Kidney (tissue), 13 donors: ENCODE measurements at regions not wholly inside any gene's neighbourhood (a gene's known extent, or its start where the extent isn't known, plus 50 kb on each side); places are given as distances from the start of the nearest gene placed in this dataset.

ENCODE experiments used
- DNase-seq, 5 donors: peaks; one replicate each; pipeline ENCODE4 v3.0.0-alpha.2; 2013 to 2020
- FAIRE-seq: peaks from 2 replicates; lab custom pipeline; 2012; peaks lifted over from hg19 to GRCh38; lab: Jason Lieb, UNC
- H3K27ac ChIP-seq, 2 donors: one replicate each; pipeline ENCODE4 v1.7.0; 2013; ENCODE audit warnings: low read depth in 2 of 2, low read length in 2 of 2, inconsistent platforms in 1 of 2
- H3K27me3 ChIP-seq: one replicate; pipeline ENCODE4 v1.7.1; 2013; ENCODE audit warnings: low read length, inconsistent platforms; ENCODE audit not compliant: control insufficient read depth, insufficient read depth
- H3K36me3 ChIP-seq, 3 donors: one replicate each; pipeline versions ENCODE4 v1.7.0 to v1.7.1; 2013; ENCODE audit warnings: low read length in 3 of 3, control low read depth in 1 of 3, inconsistent platforms in 1 of 3; ENCODE audit not compliant: insufficient read depth in 3 of 3, control insufficient read depth in 2 of 3
- H3K4me1 ChIP-seq, 3 donors: one replicate each; pipeline versions ENCODE4 v1.7.0 to v1.7.1; 2013; ENCODE audit warnings: low read length in 3 of 3, inconsistent platforms in 1 of 3, low read depth in 1 of 3; ENCODE audit not compliant: control insufficient read depth in 2 of 3, insufficient read depth in 2 of 3
- H3K4me3 ChIP-seq, 3 donors: one replicate each; pipeline versions ENCODE4 v1.7.0 to v1.8.1; 2013; ENCODE audit warnings: low read length in 3 of 3, control low read depth in 1 of 3, inconsistent platforms in 1 of 3
- H3K9ac ChIP-seq, 3 donors: one replicate each; pipeline versions ENCODE4 v1.7.0 to v1.7.1; 2013; ENCODE audit warnings: low read length in 3 of 3, control low read depth in 1 of 3, inconsistent platforms in 1 of 3
- H3K9me3 ChIP-seq, 3 donors: one replicate each; pipeline versions ENCODE4 v1.7.0 to v1.7.1; 2013; ENCODE audit warnings: low read length in 3 of 3, control low read depth in 1 of 3, inconsistent platforms in 1 of 3; ENCODE audit not compliant: control insufficient read depth in 2 of 3, insufficient read depth in 1 of 3
- CTCF ChIP-seq: IDR thresholded peaks from 3 replicates; pipeline ENCODE4 v1.5.1; 2012; ENCODE audit warnings: mild to moderate bottlenecking, moderate library complexity, borderline replicate concordance; ENCODE audit not compliant: insufficient read depth; ENCODE audit errors: extremely low read depth
- intact Hi-C: fragments of 100-400 bp; cut with DNase I; formaldehyde crosslinking; loops from one replicate; pipeline ENCODE4 v1.11.1; 2022
- donor health status: control.
- donor health status: control.
- donor health status: control.
- donor health status: control.
- donor health status: control.
- donor health status: DM: yes; HTN: yes; CAD: no.
- donor health status: Normal renal cell carcinoma (clear cell type).

GRCh38 chr21:35357041-35357780, 308.1 kb upstream of the RUNX1 start:
- H3K4me3 ChIP-seq = no peak overlapping the region
- no peak for TF ChIP-seq CTCF
- DNase-seq = no peak
- no peak for FAIRE-seq
- no peak overlapping the region for H3K9ac ChIP-seq
- intact Hi-C loops = no loop called here
- no peaks in the 10 kb centered on the region for H3K27me3 ChIP-seq
- H3K4me1 ChIP-seq = no peaks in the 10 kb centered on the region
- no peaks in the 10 kb centered on the region for H3K36me3 ChIP-seq
- H3K9me3 ChIP-seq = no peaks in the 10 kb centered on the region
- no peak overlapping the region for H3K27ac ChIP-seq

GRCh38 chr21:35354078-35354477, 305.0 kb upstream of the RUNX1 start:
- DNase-seq (no peak), FAIRE-seq (no peak)
- intact Hi-C loops = no loop called here
- Histone ChIP-seq H3K36me3 (no peaks in the 10 kb centered on the region), H3K4me3 (no peak overlapping the region), H3K4me1 (no peaks in the 10 kb centered on the region), H3K9ac (no peak overlapping the region), H3K27ac (no peak overlapping the region), H3K27me3 (no peaks in the 10 kb centered on the region), H3K9me3 (no peaks in the 10 kb centered on the region)
- no peak for TF ChIP-seq CTCF

GRCh38 chr21:35352793-35353192, 303.7 kb upstream of the RUNX1 start:
- TF ChIP-seq CTCF = no peak
- Histone ChIP-seq H3K9ac (no peak overlapping the region), H3K9me3 (no peaks in the 10 kb centered on the region), H3K36me3 (no peaks in the 10 kb centered on the region), H3K27me3 (no peaks in the 10 kb centered on the region), H3K4me1 (no peaks in the 10 kb centered on the region), H3K27ac (no peak overlapping the region), H3K4me3 (no peak overlapping the region)
- DNase-seq (no peak), FAIRE-seq (no peak)
- intact Hi-C loops = no loop called here
